HEK293 (cell line): ENCODE measurements at regions not wholly inside any gene's neighbourhood (a gene's known extent, or its start where the extent isn't known, plus 50 kb on each side); places are given as distances from the start of the nearest gene placed in this dataset.

Source experiments
- PATZ1 ChIP-seq: fragments of 450-650 bp; formaldehyde crosslinking; IDR thresholded peaks from 2 replicates; pipeline ENCODE4 v1.5.1; 2016; ENCODE audit warnings: missing biosample characterization, missing genetic modification characterization
- ZFP41 ChIP-seq: fragments of 450-650 bp; formaldehyde crosslinking; IDR thresholded peaks from 2 replicates; pipeline ENCODE4 v1.5.1; 2016; ENCODE audit warnings: missing biosample characterization, missing genetic modification characterization, borderline replicate concordance
- ZNF18 ChIP-seq: fragments of 450-650 bp; formaldehyde crosslinking; IDR thresholded peaks from 2 replicates; pipeline ENCODE4 v1.5.1; 2016; ENCODE audit warnings: missing biosample characterization, missing genetic modification characterization
- ZNF266 ChIP-seq: fragments of 450-650 bp; formaldehyde crosslinking; IDR thresholded peaks from 2 replicates; pipeline ENCODE4 v1.5.1; 2016; ENCODE audit warnings: missing biosample characterization, missing genetic modification characterization, low read depth
- ZNF513 ChIP-seq: fragments of 450-650 bp; IDR thresholded peaks from 2 replicates; pipeline ENCODE4 v1.5.1; 2018; ENCODE audit warnings: missing biosample characterization, missing genetic modification characterization
- ZNF548 ChIP-seq: fragments of 450-650 bp; formaldehyde crosslinking; IDR thresholded peaks from 2 replicates; pipeline ENCODE4 v1.5.1; 2016; ENCODE audit warnings: missing biosample characterization, missing genetic modification characterization
- ZNF677 ChIP-seq: fragments of 450-650 bp; IDR thresholded peaks from 2 replicates; pipeline ENCODE4 v1.5.0; 2018; ENCODE audit warnings: missing biosample characterization, mild to moderate bottlenecking, missing genetic modification characterization, moderate library complexity
- ZNF768 ChIP-seq: fragments of 450-650 bp; formaldehyde crosslinking; IDR thresholded peaks from 2 replicates; pipeline ENCODE4 v1.5.1; 2018; ENCODE audit warnings: missing biosample characterization, mild to moderate bottlenecking, missing genetic modification characterization
- ZSCAN18 ChIP-seq: fragments of 450-650 bp; formaldehyde crosslinking; IDR thresholded peaks from 2 replicates; pipeline ENCODE4 v1.5.1; 2016; ENCODE audit warnings: missing biosample characterization, missing genetic modification characterization
- TF ChIP-seq, protein P1 (sequence below): fragments of 450-650 bp; formaldehyde crosslinking; IDR thresholded peaks from 2 replicates; pipeline ENCODE4 v1.5.1; 2016; ENCODE audit warnings: missing biosample characterization, missing genetic modification characterization

DNA sequence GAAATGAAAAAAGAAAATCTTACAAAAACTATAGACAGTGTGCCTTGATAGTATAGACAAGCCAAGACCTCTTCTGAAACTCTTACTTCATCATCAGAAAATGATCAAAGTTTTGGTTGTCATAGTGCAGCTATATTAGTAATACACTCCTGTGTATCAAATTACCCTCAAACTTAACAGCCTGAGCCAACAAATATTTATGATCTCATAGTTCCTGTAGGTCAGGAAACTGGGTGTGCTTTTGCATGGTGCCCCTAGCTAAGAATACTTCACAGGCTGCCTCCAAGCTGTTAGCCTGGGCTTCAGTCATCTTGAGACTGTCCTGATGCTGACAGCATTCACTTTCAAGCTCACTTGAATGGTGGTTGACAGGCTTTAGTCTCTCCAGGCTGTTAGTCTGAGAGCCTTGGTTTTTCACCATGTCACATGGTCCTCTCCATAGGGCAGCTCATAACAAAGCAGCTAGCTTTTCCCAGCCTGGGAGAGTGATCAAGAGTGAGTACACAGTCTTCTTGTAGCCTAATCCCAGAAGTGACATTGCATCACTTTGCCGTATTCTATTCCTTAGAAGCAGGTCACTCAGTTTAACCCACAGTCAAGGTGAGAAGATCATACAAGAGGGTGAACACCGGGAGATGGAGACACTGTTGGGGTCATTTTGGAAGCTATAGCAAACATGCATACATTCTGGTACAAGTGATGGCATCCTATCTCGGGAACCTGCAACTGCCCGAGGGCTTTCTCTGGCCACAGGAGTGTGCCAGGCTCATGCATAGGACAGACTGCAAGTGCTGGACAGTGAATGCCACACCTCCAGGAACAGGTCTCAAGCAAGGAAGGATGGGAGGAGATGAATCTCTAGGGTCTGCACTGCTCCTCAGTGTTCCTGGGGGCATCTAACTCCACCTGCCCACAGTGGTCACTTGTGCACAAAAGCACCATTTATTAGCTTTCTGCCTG, 173.4 kb upstream of the CADPS start:
- no peak for TF ChIP-seq ZSCAN18 (tag by site-specific recombination)
- TF ChIP-seq ZNF677 (tag by site-specific recombination): no peak
- TF ChIP-seq ZFP41 (tag by site-specific recombination): no peak
- no peak for TF ChIP-seq ZNF18 (tag by site-specific recombination)
- no peak for TF ChIP-seq ZNF266 (tag by site-specific recombination)
- TF ChIP-seq, protein P1, sequence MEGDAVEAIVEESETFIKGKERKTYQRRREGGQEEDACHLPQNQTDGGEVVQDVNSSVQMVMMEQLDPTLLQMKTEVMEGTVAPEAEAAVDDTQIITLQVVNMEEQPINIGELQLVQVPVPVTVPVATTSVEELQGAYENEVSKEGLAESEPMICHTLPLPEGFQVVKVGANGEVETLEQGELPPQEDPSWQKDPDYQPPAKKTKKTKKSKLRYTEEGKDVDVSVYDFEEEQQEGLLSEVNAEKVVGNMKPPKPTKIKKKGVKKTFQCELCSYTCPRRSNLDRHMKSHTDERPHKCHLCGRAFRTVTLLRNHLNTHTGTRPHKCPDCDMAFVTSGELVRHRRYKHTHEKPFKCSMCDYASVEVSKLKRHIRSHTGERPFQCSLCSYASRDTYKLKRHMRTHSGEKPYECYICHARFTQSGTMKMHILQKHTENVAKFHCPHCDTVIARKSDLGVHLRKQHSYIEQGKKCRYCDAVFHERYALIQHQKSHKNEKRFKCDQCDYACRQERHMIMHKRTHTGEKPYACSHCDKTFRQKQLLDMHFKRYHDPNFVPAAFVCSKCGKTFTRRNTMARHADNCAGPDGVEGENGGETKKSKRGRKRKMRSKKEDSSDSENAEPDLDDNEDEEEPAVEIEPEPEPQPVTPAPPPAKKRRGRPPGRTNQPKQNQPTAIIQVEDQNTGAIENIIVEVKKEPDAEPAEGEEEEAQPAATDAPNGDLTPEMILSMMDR (tag by site-specific recombination): no peak
- TF ChIP-seq ZNF548 (tag by site-specific recombination): no peak
- no peak for TF ChIP-seq PATZ1 (tag by site-specific recombination)
- no peak for TF ChIP-seq ZNF768 (tag by site-specific recombination)
- TF ChIP-seq ZNF513 (tag by site-specific recombination): no peak
